Sigmoid colon (tissue), 4 donors: ENCODE measurements at regions not wholly inside any gene's neighbourhood (a gene's known extent, or its start where the extent isn't known, plus 50 kb on each side); places are given as distances from the start of the nearest gene placed in this dataset.

Source experiments
- CTCF ChIP-seq, 4 experiments: fragments of 450-650 bp in 3 of 4; fragments of 200-600 bp in 1 of 4; IDR thresholded peaks; one replicate each; pipeline ENCODE4 v1.5.1; 2016 to 2019; ENCODE audit warnings: antibody characterized with exemption in 4 of 4, mild to moderate bottlenecking in 3 of 4, moderate library complexity in 2 of 4
- EP300 ChIP-seq, 4 donors: sonication (generic); formaldehyde crosslinking; IDR thresholded peaks; one replicate each; pipeline ENCODE4 v1.6.1; 2017; ENCODE audit warnings: antibody characterized with exemption in 4 of 4
- POLR2A ChIP-seq, 2 donors: fragments of 450-650 bp; IDR thresholded peaks; one replicate each; pipeline ENCODE4 v1.6.1; 2016; ENCODE audit warnings: antibody characterized with exemption in 2 of 2, mild to moderate bottlenecking in 2 of 2, moderate library complexity in 2 of 2
- POLR2AphosphoS5 ChIP-seq, 4 donors: sonication (generic); formaldehyde crosslinking; IDR thresholded peaks; one replicate each; pipeline ENCODE4 v1.6.1; 2017; ENCODE audit warnings: antibody characterized with exemption in 4 of 4

DNA sequence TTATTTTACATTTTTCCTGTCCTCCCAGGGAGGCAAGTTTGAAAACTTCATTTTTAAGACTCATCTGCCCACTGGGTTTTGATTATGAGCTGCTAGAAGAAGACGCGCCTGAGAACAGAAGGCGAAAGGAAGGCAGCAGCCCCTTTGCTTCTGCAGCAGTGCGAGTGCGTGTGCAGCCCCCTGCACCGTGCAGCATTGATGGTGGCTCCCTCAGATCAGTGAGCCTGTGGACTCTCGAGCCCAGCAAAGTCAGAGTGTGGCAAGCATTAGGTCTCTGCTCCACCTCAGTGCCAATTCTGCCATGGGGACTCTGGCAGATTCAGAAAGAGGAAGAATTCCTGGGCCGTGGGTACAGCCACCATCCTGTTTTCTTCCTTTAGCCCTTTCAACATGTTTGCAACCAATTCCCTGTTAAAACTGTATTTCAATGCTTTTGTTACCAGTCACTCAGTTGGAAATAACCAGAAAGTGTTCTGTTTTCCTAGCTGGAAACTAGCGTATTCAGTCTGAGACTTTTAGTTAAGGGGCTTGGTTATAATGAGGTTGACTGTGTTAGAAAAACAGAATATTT is 134.8 kb upstream of the OGFRL1 start:
- TF ChIP-seq POLR2AphosphoS5 (IDR thresholded peaks at IDR 0.05) (no peak), POLR2A (IDR thresholded peaks at IDR 0.05) (no peak), EP300 (IDR thresholded peaks at IDR 0.05) (no peak), CTCF (IDR thresholded peaks at IDR 0.05) (no peak)
